ENCODE measurements at regions not wholly inside any gene's neighbourhood (a gene's known extent, or its start where the extent isn't known, plus 50 kb on each side); places are given as distances from the start of the nearest gene placed in this dataset.
"Not testable (repeated sequence)": the region's sequence is repeated elsewhere in the genome, so short reads cannot be mapped to it uniquely, and the experiment has no call there.

GRCh38 chr12:97939156-97939555 lies 476.6 kb downstream of the RMST start:
- DNase-seq = no peak

DNA sequence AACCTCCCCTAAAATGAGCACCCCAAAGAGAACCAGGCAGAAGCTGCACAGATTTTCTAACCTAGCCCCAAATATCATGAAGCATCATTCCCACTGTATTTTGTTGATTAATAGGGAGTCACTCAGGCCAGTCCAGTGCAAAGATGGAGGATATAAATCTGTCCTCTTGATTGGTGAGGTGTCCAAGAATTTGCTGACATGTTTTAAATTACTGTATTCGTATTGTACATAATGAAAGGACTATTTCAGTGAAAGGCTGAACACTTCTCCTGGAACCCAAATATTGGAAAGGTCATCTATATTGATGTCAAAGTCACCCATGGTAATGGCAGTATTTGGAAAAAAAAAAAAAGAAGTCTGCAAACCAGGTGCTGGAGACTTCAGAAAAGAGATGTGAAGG lies 477.5 kb downstream of the RMST start:
- DNase-seq = no peak

- DNase-seq = no peak
These were observed 478.0 kb downstream of the RMST start for GRCh38 chr12:97940629-97941028.

GRCh38 chr12:97941686-97942354 lies 479.2 kb downstream of the RMST start:
- DNase-seq = no peak

GRCh38 chr12:97943359-97943758 lies 480.8 kb downstream of the RMST start:
- no peak for DNase-seq

- DNase-seq = no peak
These were observed 482.0 kb downstream of the RMST start for GRCh38 chr12:97944576-97944975.

- no peak for DNase-seq
These were observed 484.1 kb downstream of the RMST start for GRCh38 chr12:97946701-97947100.

DNA sequence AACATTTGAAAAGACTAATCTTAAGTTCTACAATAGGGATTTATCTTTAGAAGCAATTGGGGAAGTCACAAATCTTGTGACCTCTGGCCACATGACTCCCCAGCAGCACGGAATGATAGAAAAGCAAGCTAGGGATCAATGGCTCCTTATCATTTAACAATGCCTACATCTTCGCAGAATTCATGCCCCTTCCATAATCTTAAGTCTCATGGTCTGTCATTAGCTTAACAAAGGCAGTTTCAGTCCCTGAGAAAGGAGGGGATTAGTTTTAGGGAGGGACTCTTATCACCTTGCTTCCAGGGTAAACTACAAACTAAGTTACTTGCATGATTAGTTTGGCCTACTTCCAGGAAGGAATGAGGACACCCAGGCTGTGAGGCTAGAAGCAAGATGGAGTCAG lies 486.0 kb downstream of the RMST start:
- no peak for DNase-seq

DNA sequence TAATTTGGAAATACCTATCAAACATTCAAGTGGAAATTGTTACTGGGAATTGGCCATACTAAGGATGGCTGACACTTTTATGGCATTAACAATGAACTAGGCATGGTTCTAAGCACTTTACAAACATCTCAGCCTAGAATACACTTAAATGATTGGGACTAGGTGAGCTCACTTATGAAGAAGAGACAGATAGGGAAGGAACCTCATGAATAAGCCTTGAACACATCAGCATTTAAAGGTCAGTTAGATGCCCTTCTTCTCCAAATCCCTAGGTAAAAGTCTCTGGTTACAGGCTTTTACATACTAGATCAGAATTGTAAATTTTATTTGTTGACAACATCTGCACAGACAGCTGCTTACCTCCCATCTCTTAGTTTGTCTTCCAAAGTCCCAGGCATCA lies 488.6 kb downstream of the RMST start:
- DNase-seq = no peak

- no peak for DNase-seq
These were observed 489.1 kb downstream of the RMST start for GRCh38 chr12:97951717-97952116.

DNA sequence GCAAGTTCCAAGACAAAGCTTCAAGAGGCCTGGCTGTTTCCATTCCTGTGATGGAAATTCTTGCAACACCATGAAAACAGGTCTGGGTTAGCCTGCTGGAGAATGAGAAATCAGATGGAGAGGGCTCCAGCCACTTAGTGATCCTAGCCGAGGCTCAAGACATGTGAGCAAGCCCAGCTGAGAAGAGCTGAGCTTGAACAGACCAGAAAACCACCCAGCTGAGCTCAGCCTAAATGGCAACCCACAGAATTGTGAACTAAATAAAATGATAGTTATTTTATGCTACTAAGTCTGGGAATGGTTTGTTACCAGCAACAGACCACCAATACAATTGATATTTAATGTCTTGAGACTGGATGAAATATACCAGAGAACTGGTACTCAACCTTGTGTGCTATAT lies 494.5 kb downstream of the RMST start:
- DNase-seq = no peak

DNA sequence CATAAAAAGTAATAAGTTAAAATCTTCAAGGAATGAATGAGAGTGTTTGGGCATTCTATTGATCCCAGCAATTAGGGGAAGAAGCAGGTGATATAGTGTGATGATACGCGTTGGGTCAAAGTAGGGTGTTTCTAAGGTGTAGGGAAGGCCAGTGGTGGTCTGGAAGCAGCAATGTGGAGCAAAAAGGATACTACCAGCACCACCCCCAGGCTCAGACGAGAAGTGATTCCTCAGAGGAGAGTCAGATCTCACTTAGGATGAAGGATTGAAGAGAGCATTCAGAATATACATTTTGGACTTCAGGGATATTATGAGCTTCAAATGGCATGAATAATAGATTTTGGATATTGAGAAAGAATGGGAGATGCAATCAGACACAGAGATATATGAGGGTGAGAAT lies 497.6 kb downstream of the RMST start:
- DNase-seq = no peak

- no peak for DNase-seq
These were observed 498.4 kb downstream of the RMST start for GRCh38 chr12:97960741-97961608.

GRCh38 chr12:97967831-97968230 lies 505.2 kb downstream of the RMST start:
- no peak for DNase-seq

GRCh38 chr12:97968641-97969197 lies 506.1 kb downstream of the RMST start:
- DNase-seq = no peak

DNA sequence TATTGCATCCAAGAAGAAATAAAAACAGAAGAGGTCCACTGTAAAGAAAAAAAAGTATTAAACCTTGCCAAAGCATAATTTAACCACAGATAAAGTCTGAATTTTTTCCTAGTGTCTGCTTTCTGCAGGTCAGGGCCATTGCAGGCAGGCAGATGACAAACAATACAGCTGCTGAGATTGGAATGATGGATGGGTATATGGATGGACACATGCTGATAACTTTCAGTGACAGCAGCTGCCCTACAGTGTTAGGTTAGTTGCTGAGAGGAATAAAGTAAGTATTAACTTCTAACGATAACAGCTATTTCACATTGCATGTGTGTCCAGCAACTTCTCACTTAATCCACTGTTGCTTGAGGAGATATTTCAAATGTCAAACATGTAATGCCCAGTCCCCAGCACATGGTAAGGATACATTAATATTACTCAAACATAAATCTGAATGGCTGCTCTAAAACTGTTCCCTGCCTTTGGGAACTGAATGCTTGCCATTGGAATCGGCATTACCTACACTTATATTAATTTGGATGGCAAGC lies 515.3 kb downstream of the RMST start:
- DNase-seq = no peak

- no peak for DNase-seq
These were observed 520.1 kb downstream of the RMST start for GRCh38 chr12:97982684-97983083.

DNA sequence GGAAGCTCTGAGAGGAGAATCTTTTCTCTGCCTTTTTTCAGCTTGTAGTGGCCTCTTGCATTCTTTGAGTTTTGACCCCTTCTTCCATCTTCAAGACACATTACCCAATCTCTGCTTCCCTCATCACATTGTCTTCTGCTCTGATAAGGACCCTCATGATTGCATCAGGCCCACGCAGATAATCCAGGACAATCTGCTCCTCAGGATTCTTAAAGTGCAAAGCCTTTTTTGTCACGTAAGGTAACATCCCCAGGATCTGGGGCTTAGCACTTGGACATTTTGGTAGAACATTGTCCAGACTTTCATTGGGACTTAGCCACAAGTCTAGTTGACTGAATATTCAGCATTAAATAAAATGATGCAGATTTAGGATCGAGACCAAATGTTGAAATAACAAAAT lies 521.2 kb downstream of the RMST start:
- DNase-seq = no peak

DNA sequence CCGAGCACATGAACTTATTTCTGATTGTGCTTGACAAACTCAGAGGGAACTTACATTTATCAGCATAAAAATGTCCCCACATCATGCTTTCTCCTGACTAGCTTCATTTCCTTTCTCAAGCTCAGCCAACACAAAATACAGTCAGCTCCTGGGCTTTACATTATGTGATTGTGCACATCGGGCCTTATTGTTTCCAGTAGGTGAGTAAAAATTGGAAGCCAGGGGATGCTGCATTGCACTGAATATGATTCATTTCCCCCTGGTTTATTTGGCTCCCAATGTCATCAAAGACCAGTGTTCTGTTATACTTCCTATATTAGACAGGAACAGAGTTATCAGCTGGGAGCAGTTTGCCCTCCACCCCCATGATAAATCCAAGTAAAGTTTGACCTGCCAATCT lies 521.8 kb downstream of the RMST start:
- no peak for DNase-seq

DNA sequence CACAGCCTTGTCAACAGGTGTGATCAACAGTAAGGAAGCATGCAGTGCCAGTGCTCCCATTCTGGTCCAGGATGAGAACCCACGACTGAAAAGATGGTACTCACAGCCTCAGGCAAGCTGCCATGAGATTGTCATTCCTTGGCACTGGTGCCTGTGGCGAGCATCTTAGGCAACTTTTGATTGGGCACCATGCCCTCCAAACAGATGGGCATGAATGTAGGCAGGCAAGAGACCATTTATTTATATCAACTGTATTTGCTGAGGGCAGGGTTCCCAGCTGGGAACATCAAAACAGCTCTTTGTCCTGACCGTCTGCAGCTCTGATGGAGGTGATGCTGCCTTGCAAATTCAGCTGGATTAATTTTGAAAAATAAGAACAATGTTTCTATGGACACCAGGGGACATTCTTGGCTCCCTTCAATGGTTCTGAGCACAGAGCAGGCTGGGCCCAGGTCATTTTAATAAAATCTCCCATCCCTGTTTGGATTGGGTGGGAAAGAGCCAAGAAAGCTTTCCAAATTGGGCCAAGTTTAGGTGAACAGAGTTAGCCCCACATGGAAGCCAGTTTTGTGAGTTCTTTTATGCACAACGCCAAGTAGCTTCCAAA lies 522.5 kb downstream of the RMST start:
- DNase-seq = no peak

- DNase-seq = no peak
These were observed 523.2 kb downstream of the RMST start for GRCh38 chr12:97985834-97986233.

GRCh38 chr12:97988588-97988987 lies 526.0 kb downstream of the RMST start:
- not testable (repeated sequence) for DNase-seq

GRCh38 chr12:97989366-97989940 lies 525.9 kb upstream of the TMPO start:
- DNase-seq = no peak

All from activated T-cell treated with anti-CD3 and anti-CD28 coated beads for 4 hours (primary cell).